ENCODE measurements at regions not wholly inside any gene's neighbourhood (a gene's known extent, or its start where the extent isn't known, plus 50 kb on each side); places are given as distances from the start of the nearest gene placed in this dataset.

GRCh38 chr4:80129785-80130184, 56.8 kb upstream of the ANTXR2 start:
- no peak for DNase-seq
- H3K36me3 Mint-ChIP-seq (ENCODE audit: insufficient read depth) = no peaks in the 10 kb centered on the region
- no peaks in the 10 kb centered on the region for H3K9me3 Mint-ChIP-seq
- no peak overlapping the region for H3K4me3 Mint-ChIP-seq
- no peaks in the 10 kb centered on the region for H3K27me3 Mint-ChIP-seq (ENCODE audit: low read depth)
- peaks cover 51% of the 10 kb centered on the region for H3K4me1 Mint-ChIP-seq (ENCODE audit: low read depth)
- ATAC-seq = no peak

DNA sequence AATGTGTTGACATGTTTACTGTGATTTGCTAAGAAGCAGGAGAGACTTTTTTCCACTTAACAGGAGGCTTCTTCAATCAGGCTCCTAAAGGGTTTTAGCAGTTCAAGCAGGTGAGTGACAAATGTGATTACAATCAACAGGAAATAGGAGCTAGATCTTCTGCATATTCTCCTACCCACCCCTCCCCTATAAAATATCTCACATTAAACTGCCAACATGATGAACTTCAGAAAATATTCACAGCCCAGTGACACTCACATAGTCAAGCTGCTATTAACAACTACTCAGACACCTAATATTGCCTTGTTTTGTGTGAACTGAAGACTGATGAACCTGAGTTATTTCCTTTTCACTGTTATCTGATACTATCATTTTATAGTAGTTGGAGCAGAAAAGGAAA, 55.9 kb upstream of the ANTXR2 start:
- ATAC-seq (no peak), DNase-seq (no peak)
- no peaks in the 10 kb centered on the region for H3K9me3 Mint-ChIP-seq
- H3K4me3 Mint-ChIP-seq = no peak overlapping the region
- no peaks in the 10 kb centered on the region for H3K27me3 Mint-ChIP-seq (ENCODE audit: low read depth)
- no peaks in the 10 kb centered on the region for H3K36me3 Mint-ChIP-seq (ENCODE audit: insufficient read depth)
- H3K4me1 Mint-ChIP-seq (ENCODE audit: low read depth) = peaks cover 59% of the 10 kb centered on the region

DNA sequence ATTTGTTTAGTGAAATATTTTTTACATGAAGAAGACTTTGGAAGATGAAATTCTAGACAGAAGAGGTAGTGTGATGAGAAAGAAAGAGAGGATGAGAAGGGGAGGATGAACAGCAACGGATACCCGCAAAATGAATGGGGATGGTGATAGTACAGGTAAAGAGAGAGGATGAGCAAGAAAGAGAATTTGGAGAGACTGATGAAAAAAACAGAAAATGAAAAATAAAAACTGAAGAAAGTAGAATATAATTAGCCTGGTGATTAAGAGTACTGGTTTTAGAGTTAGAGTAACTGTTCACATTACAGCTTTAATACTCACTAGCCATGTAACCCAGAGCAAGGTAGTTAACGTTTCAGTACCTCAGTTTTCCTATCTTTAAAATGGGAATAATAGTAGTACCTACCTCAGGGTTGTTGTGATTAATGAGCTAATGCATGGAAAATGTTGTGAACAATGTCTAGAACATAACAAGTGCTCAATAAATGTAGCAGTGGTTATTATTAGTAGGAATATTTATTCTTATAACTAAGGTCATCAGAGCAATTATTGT, 54.9 kb upstream of the ANTXR2 start:
- Mint-ChIP-seq H3K4me1 (ENCODE audit: low read depth) (peaks cover 59% of the 10 kb centered on the region), H3K9me3 (no peaks in the 10 kb centered on the region), H3K4me3 (peak overlapping the region; percentile 35), H3K27me3 (ENCODE audit: low read depth) (no peaks in the 10 kb centered on the region), H3K36me3 (ENCODE audit: insufficient read depth) (no peaks in the 10 kb centered on the region)
- DNase-seq = no peak
- ATAC-seq = no peak

- Mint-ChIP-seq H3K27me3 (ENCODE audit: low read depth) (no peaks in the 10 kb centered on the region), H3K4me1 (ENCODE audit: low read depth) (peaks cover 59% of the 10 kb centered on the region), H3K9me3 (no peaks in the 10 kb centered on the region), H3K36me3 (ENCODE audit: insufficient read depth) (no peaks in the 10 kb centered on the region), H3K4me3 (no peak overlapping the region)
- DNase-seq (no peak), ATAC-seq (no peak)
These were observed 53.4 kb upstream of the ANTXR2 start for GRCh38 chr4:80126435-80126834.

DNA sequence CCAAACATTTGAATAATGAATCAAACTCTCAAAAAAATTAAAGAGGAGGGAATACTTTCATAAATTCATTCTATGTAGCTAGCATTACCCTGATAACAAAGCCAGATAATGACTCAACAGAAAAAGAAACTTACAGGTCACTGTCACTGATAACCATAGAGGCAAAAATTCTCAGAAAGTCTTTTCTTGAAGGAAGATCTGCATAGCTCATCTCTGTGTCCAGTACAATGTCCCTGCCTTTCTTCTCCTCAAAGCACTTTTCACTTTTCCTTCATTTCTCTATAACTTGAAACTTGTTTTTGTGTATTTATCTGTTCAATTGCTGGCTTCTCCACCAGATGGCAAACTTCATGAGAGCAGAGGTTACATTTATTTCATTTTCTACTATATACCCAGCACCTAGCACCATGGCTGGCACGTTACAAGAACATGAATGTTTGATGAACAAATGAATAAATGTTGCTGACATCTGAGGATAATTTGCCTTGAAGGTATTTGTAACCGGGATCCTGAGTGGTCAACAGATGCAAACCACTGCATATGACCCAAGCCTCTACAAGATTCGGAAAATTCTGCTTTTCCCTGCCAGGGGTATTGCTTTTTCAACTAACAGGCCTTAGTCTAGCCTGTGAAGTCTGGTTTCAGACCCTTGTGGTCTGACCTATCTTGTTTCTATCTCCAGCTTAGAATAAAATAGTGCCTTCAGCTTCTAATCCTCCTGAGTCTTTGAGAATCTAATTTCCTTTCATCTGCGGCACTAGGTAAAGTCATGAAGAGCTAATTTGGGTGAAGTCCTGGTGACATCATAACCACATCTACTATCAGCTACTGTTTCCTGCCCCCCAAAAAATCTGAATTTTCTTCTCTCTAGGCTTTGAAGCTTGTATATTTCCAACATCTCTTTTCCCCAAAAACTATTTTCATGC, 52.5 kb upstream of the ANTXR2 start:
- Mint-ChIP-seq H3K36me3 (ENCODE audit: insufficient read depth) (no peaks in the 10 kb centered on the region), H3K27me3 (ENCODE audit: low read depth) (no peaks in the 10 kb centered on the region), H3K4me1 (ENCODE audit: low read depth) (peaks cover 56% of the 10 kb centered on the region), H3K9me3 (no peaks in the 10 kb centered on the region), H3K4me3 (peak overlapping the region; percentile 56)
- ATAC-seq (peak; percentile 72 to 76), DNase-seq (peak; percentile 15)

DNA sequence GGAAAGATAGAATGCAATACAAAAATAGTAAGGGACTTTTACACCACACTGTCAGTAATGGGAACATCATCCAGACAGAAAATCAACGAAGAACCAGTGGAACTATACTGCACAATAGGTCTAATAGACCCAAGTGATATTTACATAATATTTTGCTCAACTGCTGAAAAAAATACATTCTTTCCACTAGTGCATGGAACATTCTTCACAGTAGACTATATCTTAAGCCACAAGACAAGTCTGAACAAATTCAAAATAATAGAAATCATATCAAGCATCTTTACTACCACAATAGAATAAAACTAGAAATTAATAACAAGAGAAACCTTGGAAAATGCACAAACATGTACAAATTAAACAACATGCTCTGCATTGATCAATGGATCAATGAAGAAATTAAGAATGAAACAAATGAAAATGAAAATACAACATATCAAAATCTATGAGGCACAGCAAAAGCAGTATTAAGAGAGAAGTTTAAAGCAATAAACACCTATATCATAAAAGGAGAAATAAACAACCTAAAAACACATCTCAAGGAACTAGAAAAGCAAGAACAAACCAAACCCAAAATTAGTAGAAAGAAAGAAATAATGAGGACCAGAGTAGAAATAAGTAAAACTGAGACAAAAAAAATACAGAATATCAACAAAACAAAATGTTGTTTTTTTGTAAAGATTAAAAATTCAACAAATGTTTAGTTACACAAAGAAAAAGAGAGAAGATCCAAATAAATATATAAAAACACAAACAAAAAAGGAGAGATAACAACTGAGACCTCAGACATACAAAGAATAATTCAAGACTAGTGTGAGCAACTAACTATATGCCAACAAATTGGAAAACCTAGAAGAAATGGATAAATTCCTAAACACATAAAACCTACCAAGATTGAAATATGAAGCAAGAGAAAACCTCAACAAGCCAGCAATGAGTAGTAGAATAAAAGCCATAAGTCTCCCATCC, 51.5 kb upstream of the ANTXR2 start:
- no peak for DNase-seq
- H3K27me3 Mint-ChIP-seq (ENCODE audit: low read depth) = no peaks in the 10 kb centered on the region
- H3K9me3 Mint-ChIP-seq = no peaks in the 10 kb centered on the region
- no peaks in the 10 kb centered on the region for H3K36me3 Mint-ChIP-seq (ENCODE audit: insufficient read depth)
- ATAC-seq = no peak
- peak overlapping the region; percentile 56 for H3K4me3 Mint-ChIP-seq
- H3K4me1 Mint-ChIP-seq (ENCODE audit: low read depth) = peaks cover 53% of the 10 kb centered on the region

Data from activated T-cell treated with anti-CD3 and anti-CD28 coated beads, Interleukin-2, amount 50 U/mL, for 4 hours (primary cell).